ENCODE measurements at regions not wholly inside any gene's neighbourhood (a gene's known extent, or its start where the extent isn't known, plus 50 kb on each side); places are given as distances from the start of the nearest gene placed in this dataset.

- H3K79me2 ChIP-seq (ENCODE audit: control insufficient read depth, insufficient read depth, low read length) = no peaks in the 10 kb centered on the region
- intact Hi-C loops (cut with micrococcal nuclease) = no loop called here
- H3K4me1 ChIP-seq (ENCODE audit: control insufficient read depth, extremely low read depth, insufficient read depth, low read length) = no peaks in the 10 kb centered on the region
- no TSS peak for BruUV-seq (replicated peaks)
- TF ChIP-seq POLR2A (IDR thresholded peaks at IDR 0.05; ENCODE audit: low read depth, low read length) (no peak), MYC (IDR thresholded peaks at IDR 0.05; ENCODE audit: low read depth, low read length) (no peak), GATA2 (IDR thresholded peaks at IDR 0.05; ENCODE audit: insufficient read depth, insufficient read length, low read depth, low read length) (no peak), FOS (IDR thresholded peaks at IDR 0.05; ENCODE audit: borderline replicate concordance, insufficient read depth, low read length) (no peak), JUN (IDR thresholded peaks at IDR 0.05; ENCODE audit: borderline replicate concordance, insufficient read depth, insufficient read length, low read depth) (no peak), CTCF (IDR thresholded peaks at IDR 0.05; ENCODE audit: extremely low read depth in 1 of 2, insufficient read depth in 1 of 2, low read depth in 1 of 2, low read length in 2 of 2) (no peak), MAX (IDR thresholded peaks at IDR 0.05; ENCODE audit: insufficient read depth, insufficient read length) (no peak), EZH2 (IDR thresholded peaks at IDR 0.05; ENCODE audit: borderline replicate concordance, low read depth, low read length, severe bottlenecking) (no peak), POLR2AphosphoS5 (IDR thresholded peaks at IDR 0.05; ENCODE audit: insufficient read depth, low read depth, low read length) (no peak)
- CTCF ChIA-PET = interaction anchor here (1.1 to 2.4 kb wide), 2 partner anchors 15 to 461 kb away, joined by 3 to 18 read pairs; no protein-coding TSS in a partner anchor
- POLR2A ChIA-PET = no interaction called here
- H4K20me1 ChIP-seq (replicated peaks; ENCODE audit: control insufficient read depth, extremely low read depth, insufficient read depth, low read length) = no peaks in the 10 kb centered on the region
- FAIRE-seq (no peak), DNase-seq (ENCODE audit: low read depth, low spot score) (no peak)
- no peak overlapping the region for H3K9ac ChIP-seq (replicated peaks; ENCODE audit: extremely low read depth, insufficient read depth, low read length)
- peaks cover 0 to 3% of the 10 kb centered on the region in 2 experiments for H3K27me3 ChIP-seq (ENCODE audit: control insufficient read depth in 2 of 2, insufficient read depth in 2 of 2, low read length in 2 of 2)
- H3K4me2 ChIP-seq (ENCODE audit: insufficient read depth, low read length) = no peak overlapping the region
- dilution Hi-C loops (cut with MboI; ENCODE audit: extremely low pct_ligation_motif_present, low sequenced_read_pairs) = no loop called here
- no peaks in the 10 kb centered on the region for H3K9me1 ChIP-seq (replicated peaks; ENCODE audit: control insufficient read depth, extremely low read depth, insufficient read depth, low read length)
- H3K4me3 ChIP-seq (replicated peaks in 1 of 3; ENCODE audit: insufficient read depth in 1 of 3, low read depth in 1 of 3, low read length in 3 of 3) = no peak overlapping the region
- no peaks in the 10 kb centered on the region for H3K9me3 ChIP-seq (replicated peaks; ENCODE audit: control insufficient read depth, insufficient read depth, low read length)
- H3K27ac ChIP-seq (ENCODE audit: insufficient read depth, low read depth, low read length) = no peak overlapping the region
- no peak overlapping the region for H2AFZ ChIP-seq (ENCODE audit: low read depth, low read length)
- no peaks in the 10 kb centered on the region for H3K36me3 ChIP-seq (ENCODE audit: control insufficient read depth in 2 of 2, extremely low read depth in 1 of 2, insufficient read depth in 2 of 2, low read length in 2 of 2)
These were observed 378.0 kb upstream of the PDE4D start for GRCh38 chr5:60271517-60271916.

Data from endothelial cell of umbilical vein (primary cell).